ENCODE measurements at regions not wholly inside any gene's neighbourhood (a gene's known extent, or its start where the extent isn't known, plus 50 kb on each side); places are given as distances from the start of the nearest gene placed in this dataset.

- TF ChIP-seq CTCF (optimal IDR thresholded peaks at IDR 0.05 in 1 of 3, IDR thresholded peaks at IDR 0.05 in 1 of 3, conservative IDR thresholded peaks at IDR 0.05 in 1 of 3; ENCODE audit: extremely low read depth in 1 of 3, insufficient read depth in 2 of 3, low read length in 3 of 3): no peak
- TF ChIP-seq EZH2 (IDR thresholded peaks at IDR 0.05; ENCODE audit: low read length): no peak
Observed at GRCh38 chr6:159565181-159565710, 127.8 kb downstream of the SOD2 start.

Data from keratinocyte (primary cell).